ENCODE measurements at regions not wholly inside any gene's neighbourhood (a gene's known extent, or its start where the extent isn't known, plus 50 kb on each side); places are given as distances from the start of the nearest gene placed in this dataset.

- ChIA-PET RAD21 (ENCODE audit: unreplicated experiment) (interaction anchor here (1.3 kb wide), 1 partner anchor 9 kb away, joined by 3 read pairs; no protein-coding TSS in a partner anchor), CTCF (no interaction called here), POLR2A (no interaction called here), SMC1A (ENCODE audit: uncharacterized antibody, unreplicated experiment) (no interaction called here)
- BruUV-seq (replicated peaks), result no TSS peak
- FAIRE-seq, result no peak
- no peak for DNase-seq (ENCODE audit: low read depth, low spot score)
- Histone ChIP-seq H3K9me3 (replicated peaks; ENCODE audit: control insufficient read depth, insufficient read depth, low read length) (no peaks in the 10 kb centered on the region), H3K27ac (ENCODE audit: control insufficient read depth, insufficient read depth) (no peak overlapping the region), H3K4me3 (no peak overlapping the region), H4K20me1 (ENCODE audit: control insufficient read depth, insufficient read depth) (no peaks in the 10 kb centered on the region), H3K79me2 (ENCODE audit: control insufficient read depth, insufficient read depth, low read length) (no peaks in the 10 kb centered on the region), H3K4me2 (ENCODE audit: control insufficient read depth, insufficient read depth) (no peak overlapping the region), H3K36me3 (ENCODE audit: control insufficient read depth in 2 of 2, insufficient read depth in 2 of 2, low read length in 1 of 2) (no peaks in the 10 kb centered on the region), H3K4me1 (ENCODE audit: control insufficient read depth, insufficient read depth, low read length) (no peaks in the 10 kb centered on the region), H3K9ac (ENCODE audit: control insufficient read depth, insufficient read depth, low read length) (no peak overlapping the region), H2AFZ (ENCODE audit: control insufficient read depth, low read depth, low read length) (no peak overlapping the region), H3K27me3 (replicated peaks in 1 of 2; ENCODE audit: control insufficient read depth in 2 of 2, insufficient read depth in 2 of 2, low read length in 1 of 2) (no peaks in the 10 kb centered on the region)
- WGBS (ENCODE audit: insufficient coverage, insufficient replicate concordance, low lambda C conversion rate, missing lambda C conversion rate), result 21% methylated on average over 2 of the region's 2 CpGs
- in situ Hi-C loops (cut with MboI) (no loop called here), intact Hi-C loops (cut with micrococcal nuclease; ENCODE audit: unreplicated experiment) (no loop called here)
- no peak for ATAC-seq
- TF ChIP-seq ZBED1 (IDR thresholded peaks at IDR 0.05; ENCODE audit: borderline replicate concordance) (no peak), TCF3 (IDR thresholded peaks at IDR 0.05; ENCODE audit: borderline replicate concordance, insufficient read depth, low read depth, low read length) (no peak), CEBPZ (IDR thresholded peaks at IDR 0.05; ENCODE audit: low read depth, low read length) (no peak), CUX1 (IDR thresholded peaks at IDR 0.05; ENCODE audit: insufficient replicate concordance, low read depth, low read length) (no peak), MEF2A (IDR thresholded peaks at IDR 0.05; ENCODE audit: insufficient read depth, low read depth, low read length) (no peak), HCFC1 (IDR thresholded peaks at IDR 0.05; ENCODE audit: low read length) (no peak), WRNIP1 (IDR thresholded peaks at IDR 0.05; ENCODE audit: borderline replicate concordance, low read depth, low read length) (no peak), BCL3 (IDR thresholded peaks at IDR 0.05; ENCODE audit: borderline replicate concordance, insufficient read depth, low read depth, low read length, poor library complexity, severe bottlenecking) (no peak), ZZZ3 (IDR thresholded peaks at IDR 0.05; ENCODE audit: control insufficient read depth, insufficient read length, low read depth) (no peak), RAD21 (IDR thresholded peaks at IDR 0.05; ENCODE audit: insufficient read depth, low read depth, low read length) (no peak), RBBP5 (conservative IDR thresholded peaks at IDR 0.05) (no peak), CBFB (IDR thresholded peaks at IDR 0.05; ENCODE audit: low read depth) (no peak), MTA3 (IDR thresholded peaks at IDR 0.05; ENCODE audit: borderline replicate concordance, low read length) (no peak), HDAC6 (IDR thresholded peaks at IDR 0.05; ENCODE audit: unreplicated experiment) (no peak)
Observed at GRCh38 chr18:28459587-28459986, 282.7 kb upstream of the CDH2 start.
